SU-DHL-6 (cell line): ENCODE measurements at regions not wholly inside any gene's neighbourhood (a gene's known extent, or its start where the extent isn't known, plus 50 kb on each side); places are given as distances from the start of the nearest gene placed in this dataset.

Source experiments
- H2AFZ ChIP-seq: fragments of 200-600 bp; sonication (generic); 2 replicates; pipeline ENCODE4 v1.6.1; 2014; ENCODE audit warnings: low read depth, mild to moderate bottlenecking, moderate library complexity, mixed read lengths, antibody characterized with exemption, low read length; ENCODE audit not compliant: severe bottlenecking
- H3F3A ChIP-seq: fragments of 200-600 bp; shearing (Covaris generic); 2 replicates; pipeline ENCODE4 v1.6.0; 2016; ENCODE audit warnings: antibody characterized with exemption, mild to moderate bottlenecking; ENCODE audit not compliant: insufficient read depth
- H3K27ac ChIP-seq: fragments of 200-600 bp; sonication (generic); 2 replicates; pipeline ENCODE4 v1.5.1; 2016; ENCODE audit warnings: low read depth, mild to moderate bottlenecking, low read length, moderate library complexity, mixed read lengths
- H3K27me3 ChIP-seq: fragments of 200-600 bp; sonication (generic), shearing (Covaris generic); 2 replicates; pipeline ENCODE4 v1.6.0; 2014; ENCODE audit warnings: mild to moderate bottlenecking, low read length
- H3K36me3 ChIP-seq: fragments of 200-600 bp; sonication (generic); 2 replicates; pipeline ENCODE4 v1.6.1; 2014; ENCODE audit warnings: mild to moderate bottlenecking, low read length, mixed read lengths
- H3K4me2 ChIP-seq: fragments of 300-600, 200-600 bp; shearing (Covaris generic), sonication (generic); 2 replicates; pipeline ENCODE4 v1.6.0; 2014; ENCODE audit warnings: low read length, low read depth, mild to moderate bottlenecking; ENCODE audit not compliant: poor library complexity, severe bottlenecking
- H3K4me3 ChIP-seq: fragments of 200-600 bp; sonication (generic); 2 replicates; pipeline ENCODE4 v1.5.1; 2014; ENCODE audit warnings: antibody characterized with exemption, low read length, mild to moderate bottlenecking, mixed read lengths; ENCODE audit not compliant: insufficient read depth, poor library complexity, severe bottlenecking
- H3K79me2 ChIP-seq: fragments of 200-600 bp; sonication (generic); 2 replicates; pipeline ENCODE4 v1.6.1; 2014; ENCODE audit warnings: mild to moderate bottlenecking, low read length, moderate library complexity; ENCODE audit not compliant: insufficient read depth
- H3K9ac ChIP-seq: fragments of 200-600 bp; sonication (generic); 2 replicates; pipeline ENCODE4 v1.7.0; 2014; ENCODE audit warnings: mild to moderate bottlenecking, low read length
- H3K9me2 ChIP-seq: fragments of 200-600 bp; sonication (generic); replicated peaks from 2 replicates; pipeline ENCODE4 v1.6.1; 2014; ENCODE audit warnings: low read length; ENCODE audit not compliant: insufficient read depth
- H3K9me3 ChIP-seq: fragments of 200-600 bp; sonication (generic); 2 replicates; pipeline ENCODE4 v1.6.1; 2014; ENCODE audit warnings: low read length, mixed read lengths; ENCODE audit not compliant: insufficient read depth
- H4K20me1 ChIP-seq: fragments of 200-600 bp; sonication (generic); 2 replicates; pipeline ENCODE4 v1.6.1; 2014; ENCODE audit warnings: low read depth, mild to moderate bottlenecking, antibody characterized with exemption, low read length, moderate library complexity, mixed read lengths
- EZH2phosphoT487 ChIP-seq: fragments of 200-600 bp; sonication (generic), shearing (Covaris generic); conservative IDR thresholded peaks from 2 replicates; pipeline ENCODE4 v1.6.1; 2018; ENCODE audit warnings: mild to moderate bottlenecking, antibody characterized with exemption, low read length, moderate library complexity, mixed read lengths
- TF ChIP-seq, protein P1 (sequence below): fragments of 200-600 bp; sonication (generic); IDR thresholded peaks from one replicate; pipeline ENCODE4 v1.5.1; 2017; ENCODE audit warnings: antibody characterized with exemption, mild to moderate bottlenecking, low read length, moderate library complexity; ENCODE audit not compliant: insufficient read depth, poor library complexity, severe bottlenecking

- H3F3A ChIP-seq: no peaks in the 10 kb centered on the region
- no peaks in the 10 kb centered on the region for H4K20me1 ChIP-seq
- no peaks in the 10 kb centered on the region for H3K9me3 ChIP-seq
- TF ChIP-seq, protein P1, sequence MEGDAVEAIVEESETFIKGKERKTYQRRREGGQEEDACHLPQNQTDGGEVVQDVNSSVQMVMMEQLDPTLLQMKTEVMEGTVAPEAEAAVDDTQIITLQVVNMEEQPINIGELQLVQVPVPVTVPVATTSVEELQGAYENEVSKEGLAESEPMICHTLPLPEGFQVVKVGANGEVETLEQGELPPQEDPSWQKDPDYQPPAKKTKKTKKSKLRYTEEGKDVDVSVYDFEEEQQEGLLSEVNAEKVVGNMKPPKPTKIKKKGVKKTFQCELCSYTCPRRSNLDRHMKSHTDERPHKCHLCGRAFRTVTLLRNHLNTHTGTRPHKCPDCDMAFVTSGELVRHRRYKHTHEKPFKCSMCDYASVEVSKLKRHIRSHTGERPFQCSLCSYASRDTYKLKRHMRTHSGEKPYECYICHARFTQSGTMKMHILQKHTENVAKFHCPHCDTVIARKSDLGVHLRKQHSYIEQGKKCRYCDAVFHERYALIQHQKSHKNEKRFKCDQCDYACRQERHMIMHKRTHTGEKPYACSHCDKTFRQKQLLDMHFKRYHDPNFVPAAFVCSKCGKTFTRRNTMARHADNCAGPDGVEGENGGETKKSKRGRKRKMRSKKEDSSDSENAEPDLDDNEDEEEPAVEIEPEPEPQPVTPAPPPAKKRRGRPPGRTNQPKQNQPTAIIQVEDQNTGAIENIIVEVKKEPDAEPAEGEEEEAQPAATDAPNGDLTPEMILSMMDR: no peak
- TF ChIP-seq EZH2phosphoT487: no peak
- H3K36me3 ChIP-seq: no peaks in the 10 kb centered on the region
- no peak overlapping the region for H3K9ac ChIP-seq
- no peak overlapping the region for H2AFZ ChIP-seq
- H3K4me3 ChIP-seq: no peak overlapping the region
- peaks cover 4% of the 10 kb centered on the region; the same call in 1 of the 2 replicates for H3K27me3 ChIP-seq
- H3K4me2 ChIP-seq: no peak overlapping the region
- H3K9me2 ChIP-seq: no peaks in the 10 kb centered on the region
- H3K79me2 ChIP-seq: no peaks in the 10 kb centered on the region
- no peak overlapping the region for H3K27ac ChIP-seq
These were observed 458.8 kb downstream of the RPS24 start for GRCh38 chr10:78492424-78492823.

GRCh38 chr10:78494179-78494578 lies 460.5 kb downstream of the RPS24 start:
- Histone ChIP-seq H3K27ac (no peak overlapping the region), H3K79me2 (no peaks in the 10 kb centered on the region), H3K9me3 (no peaks in the 10 kb centered on the region), H4K20me1 (no peaks in the 10 kb centered on the region), H3K9me2 (no peaks in the 10 kb centered on the region), H3F3A (no peaks in the 10 kb centered on the region), H3K4me2 (no peak overlapping the region), H3K27me3 (no peaks in the 10 kb centered on the region), H2AFZ (no peak overlapping the region), H3K9ac (no peak overlapping the region), H3K4me3 (no peak overlapping the region), H3K36me3 (no peaks in the 10 kb centered on the region)
- TF ChIP-seq, protein P1: no peak
- no peak for TF ChIP-seq EZH2phosphoT487

- Histone ChIP-seq H3K27ac (no peak overlapping the region), H4K20me1 (no peaks in the 10 kb centered on the region), H3K4me2 (no peak overlapping the region), H3K9ac (no peak overlapping the region), H3K79me2 (no peaks in the 10 kb centered on the region), H2AFZ (no peak overlapping the region), H3K9me3 (no peaks in the 10 kb centered on the region), H3K9me2 (no peaks in the 10 kb centered on the region), H3K4me3 (no peak overlapping the region), H3K27me3 (0 out of 2 replicates have a peak, but pooled peaks cover 3% of the 10 kb centered on the region), H3F3A (no peaks in the 10 kb centered on the region), H3K36me3 (no peaks in the 10 kb centered on the region)
- TF ChIP-seq EZH2phosphoT487: no peak
- TF ChIP-seq, protein P1: no peak
These were observed 468.7 kb downstream of the RPS24 start for GRCh38 chr10:78502210-78502936.
